ENCODE measurements at regions not wholly inside any gene's neighbourhood (a gene's known extent, or its start where the extent isn't known, plus 50 kb on each side); places are given as distances from the start of the nearest gene placed in this dataset.
"Not testable (repeated sequence)": the region's sequence is repeated elsewhere in the genome, so short reads cannot be mapped to it uniquely, and the experiment has no call there.

- DNase-seq (ENCODE audit: low read depth in 1 of 2, low spot score in 1 of 2): no peak
Measured at GRCh38 chr13:104614361-104615145, 1548.3 kb upstream of the SLC10A2 start.

GRCh38 chr13:104608331-104608730 lies 1542.1 kb upstream of the SLC10A2 start:
- no peak for DNase-seq (ENCODE audit: low read depth in 1 of 2, low spot score in 1 of 2)

GRCh38 chr13:104605435-104605834 lies 1539.2 kb upstream of the SLC10A2 start:
- DNase-seq (ENCODE audit: low read depth in 1 of 2, low spot score in 1 of 2): not testable (repeated sequence)

- no peak for DNase-seq (ENCODE audit: low read depth in 1 of 2, low spot score in 1 of 2)
Measured at GRCh38 chr13:104597546-104598180, 1531.4 kb upstream of the SLC10A2 start.

- DNase-seq (ENCODE audit: low read depth in 1 of 2, low spot score in 1 of 2): no peak
Measured at GRCh38 chr13:104595511-104595910, 1529.3 kb upstream of the SLC10A2 start.

- no peak for DNase-seq (ENCODE audit: low read depth in 1 of 2, low spot score in 1 of 2)
Measured at GRCh38 chr13:104594806-104595205, 1528.6 kb upstream of the SLC10A2 start.

GRCh38 chr13:104593693-104594092 lies 1527.5 kb upstream of the SLC10A2 start:
- DNase-seq (ENCODE audit: low read depth in 1 of 2, low spot score in 1 of 2): no peak

GRCh38 chr13:104593251-104593576 lies 1527.0 kb upstream of the SLC10A2 start:
- DNase-seq (ENCODE audit: low read depth in 1 of 2, low spot score in 1 of 2): no peak

GRCh38 chr13:104592545-104593250 lies 1526.5 kb upstream of the SLC10A2 start:
- DNase-seq (ENCODE audit: low read depth in 1 of 2, low spot score in 1 of 2): no peak

- DNase-seq (ENCODE audit: low read depth in 1 of 2, low spot score in 1 of 2): no peak
Measured at GRCh38 chr13:104592127-104592526, 1525.9 kb upstream of the SLC10A2 start.

- no peak for DNase-seq (ENCODE audit: low read depth in 1 of 2, low spot score in 1 of 2)
Measured at GRCh38 chr13:104586051-104586746, 1520.0 kb upstream of the SLC10A2 start.

- no peak for DNase-seq (ENCODE audit: low read depth in 1 of 2, low spot score in 1 of 2)
Measured at GRCh38 chr13:104584481-104584880, 1518.3 kb upstream of the SLC10A2 start.

GRCh38 chr13:104580931-104581330 lies 1514.7 kb upstream of the SLC10A2 start:
- no peak for DNase-seq (ENCODE audit: low read depth in 1 of 2, low spot score in 1 of 2)

GRCh38 chr13:104577071-104577815 lies 1511.0 kb upstream of the SLC10A2 start:
- DNase-seq (ENCODE audit: low read depth in 1 of 2, low spot score in 1 of 2): no peak

GRCh38 chr13:104571893-104572229 lies 1505.6 kb upstream of the SLC10A2 start:
- DNase-seq (ENCODE audit: low read depth in 1 of 2, low spot score in 1 of 2): no peak

- DNase-seq (ENCODE audit: low read depth in 1 of 2, low spot score in 1 of 2): no peak
Measured at GRCh38 chr13:104571161-104571892, 1505.1 kb upstream of the SLC10A2 start.

- DNase-seq (ENCODE audit: low read depth in 1 of 2, low spot score in 1 of 2): no peak
Measured at GRCh38 chr13:104567114-104567513, 1500.9 kb upstream of the SLC10A2 start.

- DNase-seq (ENCODE audit: low read depth in 1 of 2, low spot score in 1 of 2): no peak
Measured at GRCh38 chr13:104565888-104566287, 1499.7 kb upstream of the SLC10A2 start.

GRCh38 chr13:104553896-104554295 lies 1487.7 kb upstream of the SLC10A2 start:
- no peak for DNase-seq (ENCODE audit: low read depth in 1 of 2, low spot score in 1 of 2)

GRCh38 chr13:104553186-104553585 lies 1487.0 kb upstream of the SLC10A2 start:
- DNase-seq (ENCODE audit: low read depth in 1 of 2, low spot score in 1 of 2): no peak
